ENCODE measurements at regions not wholly inside any gene's neighbourhood (a gene's known extent, or its start where the extent isn't known, plus 50 kb on each side); places are given as distances from the start of the nearest gene placed in this dataset.

GRCh38 chr4:66223068-66223703 lies 552.9 kb upstream of the EPHA5 start:
- intact Hi-C loops (cut with DNase I), result no loop called here
- TF ChIP-seq CTCF (IDR thresholded peaks at IDR 0.05), result no peak
- ATAC-seq, result no peak

GRCh38 chr4:66219401-66219800 lies 549.1 kb upstream of the EPHA5 start:
- Histone ChIP-seq H3K36me3 (no peaks in the 10 kb centered on the region), H3K4me3 (no peak overlapping the region), H3K27me3 (no peaks in the 10 kb centered on the region), H3K9me3 (no peaks in the 10 kb centered on the region), H3K27ac (no peak overlapping the region), H3K4me1 (no peaks in the 10 kb centered on the region)
- ATAC-seq (no peak), DNase-seq (no peak)
- intact Hi-C loops (cut with DNase I), result no loop called here
- no peak for TF ChIP-seq CTCF (IDR thresholded peaks at IDR 0.05)

More at GRCh38 chr4:66223068-66223703, 552.9 kb upstream of the EPHA5 start:
- Histone ChIP-seq H3K27ac (no peak overlapping the region), H3K36me3 (no peaks in the 10 kb centered on the region), H3K9me3 (no peaks in the 10 kb centered on the region), H3K4me3 (no peak overlapping the region), H3K27me3 (no peaks in the 10 kb centered on the region), H3K4me1 (no peaks in the 10 kb centered on the region)
- DNase-seq, result no peak

- H3K9me3 ChIP-seq, result no peaks in the 10 kb centered on the region
- H3K27me3 ChIP-seq, result no peaks in the 10 kb centered on the region
- intact Hi-C loops (cut with DNase I), result no loop called here
- DNase-seq (no peak), ATAC-seq (no peak)
- no peaks in the 10 kb centered on the region for H3K36me3 ChIP-seq
- no peak overlapping the region for H3K4me3 ChIP-seq
- H3K4me1 ChIP-seq, result no peaks in the 10 kb centered on the region
- H3K27ac ChIP-seq, result no peak overlapping the region
- no peak for TF ChIP-seq CTCF (IDR thresholded peaks at IDR 0.05)
Observed at GRCh38 chr4:66216252-66216651, 546.0 kb upstream of the EPHA5 start.

- intact Hi-C loops (cut with DNase I), result no loop called here
- Histone ChIP-seq H3K4me3 (no peak overlapping the region), H3K27me3 (no peaks in the 10 kb centered on the region), H3K36me3 (no peaks in the 10 kb centered on the region), H3K27ac (no peak overlapping the region), H3K9me3 (peaks cover 0 to 34% of the 10 kb centered on the region in 2 donors), H3K4me1 (no peaks in the 10 kb centered on the region)
- TF ChIP-seq CTCF (IDR thresholded peaks at IDR 0.05), result no peak
- ATAC-seq, result no peak
- DNase-seq, result no peak
Observed at GRCh38 chr4:66212489-66212888, 542.2 kb upstream of the EPHA5 start.

- no peak for ATAC-seq
- TF ChIP-seq CTCF (IDR thresholded peaks at IDR 0.05), result no peak
- H3K36me3 ChIP-seq, result no peaks in the 10 kb centered on the region
- no peaks in the 10 kb centered on the region for H3K4me1 ChIP-seq
- no peaks in the 10 kb centered on the region for H3K27me3 ChIP-seq
- no peak overlapping the region for H3K4me3 ChIP-seq
- intact Hi-C loops (cut with DNase I), result no loop called here
- peaks cover 0 to 34% of the 10 kb centered on the region in 2 donors for H3K9me3 ChIP-seq
- H3K27ac ChIP-seq, result no peak overlapping the region
- DNase-seq, result no peak
Observed at GRCh38 chr4:66204534-66205247, 534.4 kb upstream of the EPHA5 start.
